ENCODE measurements at regions not wholly inside any gene's neighbourhood (a gene's known extent, or its start where the extent isn't known, plus 50 kb on each side); places are given as distances from the start of the nearest gene placed in this dataset.

- 83 to 92% methylated on average over 2 of the region's 2 CpGs for WGBS, 2 donors
- DNase-seq (no peak), ATAC-seq (no peak)
- Histone ChIP-seq H3K4me1 (no peaks in the 10 kb centered on the region), H3K4me3 (no peak overlapping the region), H3K36me3 (replicated peaks in 1 of 2; ENCODE audit: insufficient read depth in 1 of 2, low read depth in 2 of 2) (no peaks in the 10 kb centered on the region), H3K27ac (no peak overlapping the region), H3K27me3 (no peaks in the 10 kb centered on the region), H3K9me3 (no peaks in the 10 kb centered on the region)
- intact Hi-C loops (cut with DNase I): no loop called here
- TF ChIP-seq, protein P1, sequence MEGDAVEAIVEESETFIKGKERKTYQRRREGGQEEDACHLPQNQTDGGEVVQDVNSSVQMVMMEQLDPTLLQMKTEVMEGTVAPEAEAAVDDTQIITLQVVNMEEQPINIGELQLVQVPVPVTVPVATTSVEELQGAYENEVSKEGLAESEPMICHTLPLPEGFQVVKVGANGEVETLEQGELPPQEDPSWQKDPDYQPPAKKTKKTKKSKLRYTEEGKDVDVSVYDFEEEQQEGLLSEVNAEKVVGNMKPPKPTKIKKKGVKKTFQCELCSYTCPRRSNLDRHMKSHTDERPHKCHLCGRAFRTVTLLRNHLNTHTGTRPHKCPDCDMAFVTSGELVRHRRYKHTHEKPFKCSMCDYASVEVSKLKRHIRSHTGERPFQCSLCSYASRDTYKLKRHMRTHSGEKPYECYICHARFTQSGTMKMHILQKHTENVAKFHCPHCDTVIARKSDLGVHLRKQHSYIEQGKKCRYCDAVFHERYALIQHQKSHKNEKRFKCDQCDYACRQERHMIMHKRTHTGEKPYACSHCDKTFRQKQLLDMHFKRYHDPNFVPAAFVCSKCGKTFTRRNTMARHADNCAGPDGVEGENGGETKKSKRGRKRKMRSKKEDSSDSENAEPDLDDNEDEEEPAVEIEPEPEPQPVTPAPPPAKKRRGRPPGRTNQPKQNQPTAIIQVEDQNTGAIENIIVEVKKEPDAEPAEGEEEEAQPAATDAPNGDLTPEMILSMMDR (IDR thresholded peaks at IDR 0.05): no peak
- no peak for TF ChIP-seq POLR2A (IDR thresholded peaks at IDR 0.05)
Observed at GRCh38 chr2:107475859-107476258, 350.8 kb upstream of the RGPD4 start.

GRCh38 chr2:107502539-107502938 is 324.2 kb upstream of the RGPD4 start:
- ATAC-seq (no peak), DNase-seq (no peak)
- intact Hi-C loops (cut with DNase I): no loop called here
- Histone ChIP-seq H3K36me3 (replicated peaks in 1 of 2; ENCODE audit: insufficient read depth in 1 of 2, low read depth in 2 of 2) (no peaks in the 10 kb centered on the region), H3K4me1 (no peaks in the 10 kb centered on the region), H3K27me3 (no peaks in the 10 kb centered on the region), H3K4me3 (no peak overlapping the region), H3K27ac (no peak overlapping the region), H3K9me3 (no peaks in the 10 kb centered on the region)
- TF ChIP-seq, protein P1 (IDR thresholded peaks at IDR 0.05): no peak
- no peak for TF ChIP-seq POLR2A (IDR thresholded peaks at IDR 0.05)

DNA sequence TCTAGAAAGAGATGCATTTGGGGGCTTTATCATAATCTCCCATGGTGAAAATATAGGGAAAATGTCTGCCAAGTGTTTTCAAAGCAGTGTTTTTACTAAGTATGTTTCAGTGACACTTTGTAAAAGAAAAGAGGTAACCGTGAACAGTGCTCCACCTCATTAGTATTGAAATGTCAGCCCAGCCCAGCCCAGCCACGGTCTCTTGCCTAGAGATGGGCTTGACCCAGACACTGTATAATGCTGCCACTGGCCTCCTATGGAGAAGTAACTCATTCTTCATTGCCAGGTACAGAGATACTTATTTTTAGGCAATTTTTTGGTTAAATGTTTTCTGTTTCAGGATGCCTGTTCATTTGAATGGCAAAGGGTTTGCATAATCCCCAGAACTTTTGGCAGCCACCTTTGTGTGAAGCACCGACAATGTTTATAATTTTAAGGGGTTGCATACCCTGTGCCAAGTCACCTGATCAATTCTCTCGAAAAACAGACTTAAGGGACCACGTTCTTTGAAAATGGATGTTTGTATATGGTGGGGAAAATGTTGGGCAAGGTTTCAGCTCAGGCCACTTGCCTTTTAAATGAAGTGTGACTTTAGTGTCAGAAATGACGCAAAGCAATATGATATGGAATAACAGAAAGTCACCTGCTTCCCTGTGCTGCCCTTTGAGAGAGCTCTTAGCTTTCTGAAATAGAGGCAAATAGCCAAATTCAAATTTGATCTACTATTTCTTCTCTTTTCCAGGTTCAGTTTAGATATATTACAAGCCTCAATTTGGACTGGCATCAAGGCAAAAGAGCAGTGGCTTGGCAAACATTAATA is 314.5 kb upstream of the RGPD4 start:
- DNase-seq: no peak
- Histone ChIP-seq H3K9me3 (no peaks in the 10 kb centered on the region), H3K27ac (no peak overlapping the region), H3K27me3 (no peaks in the 10 kb centered on the region), H3K36me3 (replicated peaks in 1 of 2; ENCODE audit: insufficient read depth in 1 of 2, low read depth in 2 of 2) (no peaks in the 10 kb centered on the region), H3K4me3 (no peak overlapping the region), H3K4me1 (no peaks in the 10 kb centered on the region)
- TF ChIP-seq, protein P1 (IDR thresholded peaks at IDR 0.05): no peak
- TF ChIP-seq POLR2A (IDR thresholded peaks at IDR 0.05): no peak
- intact Hi-C loops (cut with DNase I): no loop called here
- WGBS, 2 donors: 63 to 66% methylated on average over 6 of the region's 6 CpGs
- no peak for ATAC-seq

DNA sequence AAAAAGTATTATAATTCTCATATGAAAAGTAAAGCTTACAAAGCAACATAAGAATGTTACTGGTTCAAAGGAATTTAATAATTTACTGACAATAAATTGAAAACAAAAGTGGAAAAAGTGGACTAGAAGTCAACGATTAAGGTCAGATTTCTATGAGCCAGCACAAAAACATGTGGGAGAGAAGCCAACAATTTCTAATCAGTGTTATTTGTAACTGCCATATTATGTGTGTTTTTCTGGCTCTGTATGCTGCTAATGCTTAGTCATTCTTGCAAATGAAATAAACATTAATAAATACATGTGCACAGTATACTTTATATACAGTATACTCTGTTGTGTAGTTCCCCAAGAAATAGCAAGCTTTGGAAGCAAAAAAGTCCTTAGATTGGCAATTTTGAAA is 301.3 kb upstream of the RGPD4 start:
- Histone ChIP-seq H3K36me3 (replicated peaks in 1 of 2; ENCODE audit: insufficient read depth in 1 of 2, low read depth in 2 of 2) (no peaks in the 10 kb centered on the region), H3K9me3 (peaks cover 0 to 2% (median 0%) of the 10 kb centered on the region in 3 donors), H3K4me1 (no peaks in the 10 kb centered on the region), H3K27me3 (no peaks in the 10 kb centered on the region), H3K27ac (no peak overlapping the region), H3K4me3 (no peak overlapping the region)
- DNase-seq: no peak
- TF ChIP-seq, protein P1 (IDR thresholded peaks at IDR 0.05): no peak
- TF ChIP-seq POLR2A (IDR thresholded peaks at IDR 0.05): no peak
- WGBS, 2 donors: 47 to 55% methylated on average over 1 of the region's 1 CpG
- intact Hi-C loops (cut with DNase I): no loop called here
- no peak for ATAC-seq

GRCh38 chr2:107529146-107529545 is 297.5 kb upstream of the RGPD4 start:
- H3K36me3 ChIP-seq (replicated peaks in 1 of 2; ENCODE audit: insufficient read depth in 1 of 2, low read depth in 2 of 2): no peaks in the 10 kb centered on the region
- DNase-seq (peak in 1 of 4 donors; percentile 6), ATAC-seq (no peak)
- no peaks in the 10 kb centered on the region for H3K9me3 ChIP-seq
- TF ChIP-seq, protein P1 (IDR thresholded peaks at IDR 0.05): no peak
- no peak for TF ChIP-seq POLR2A (IDR thresholded peaks at IDR 0.05)
- no peak overlapping the region for H3K4me3 ChIP-seq
- H3K27ac ChIP-seq: no peak overlapping the region
- no peaks in the 10 kb centered on the region for H3K27me3 ChIP-seq
- intact Hi-C loops (cut with DNase I): no loop called here
- WGBS, 2 donors: 74 to 83% methylated on average over 1 of the region's 1 CpG
- no peaks in the 10 kb centered on the region for H3K4me1 ChIP-seq
